ENCODE measurements at regions not wholly inside any gene's neighbourhood (a gene's known extent, or its start where the extent isn't known, plus 50 kb on each side); places are given as distances from the start of the nearest gene placed in this dataset.

- TF ChIP-seq POLR2AphosphoS5 (IDR thresholded peaks at IDR 0.05; ENCODE audit: low read depth, low read length), result no peak
- no peak for TF ChIP-seq TAF1 (IDR thresholded peaks at IDR 0.05; ENCODE audit: borderline replicate concordance, low read depth, low read length)
- no peak for TF ChIP-seq POLR2A (IDR thresholded peaks at IDR 0.05; ENCODE audit: low read depth, low read length)
- DNase-seq (ENCODE audit: insufficient read length) (no peak), FAIRE-seq (no peak)
Measured at GRCh38 chr9:13597004-13597403, 317.5 kb upstream of the MPDZ start.

DNA sequence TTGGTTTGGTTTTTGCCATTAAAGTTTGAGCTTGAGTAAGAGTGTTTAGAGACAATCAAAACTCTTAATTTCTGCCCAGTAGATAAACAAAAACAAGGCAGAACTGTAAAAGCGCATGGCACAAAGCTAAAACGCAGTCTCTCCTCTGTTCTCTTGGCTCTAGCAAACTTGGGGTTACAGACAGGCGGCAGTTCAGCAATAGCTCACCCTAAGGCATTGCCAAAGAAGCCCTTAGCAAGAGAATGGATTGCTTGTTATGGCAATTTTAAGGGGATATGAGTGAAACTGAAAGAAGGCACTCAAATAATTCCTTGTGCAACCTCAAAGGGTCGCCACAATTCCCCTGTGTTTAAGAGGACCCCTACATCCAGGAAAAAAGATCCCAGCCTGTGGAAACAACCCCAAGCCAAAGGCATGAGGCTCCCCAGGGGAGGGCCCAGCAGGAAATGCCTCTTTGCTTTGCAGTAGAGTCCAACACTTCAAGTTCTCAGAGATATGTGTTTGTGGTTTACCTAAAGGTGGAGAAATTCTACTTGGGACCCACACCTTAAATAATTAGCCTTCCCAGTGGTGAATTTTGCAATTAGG, 317.0 kb upstream of the MPDZ start:
- no peak for FAIRE-seq

GRCh38 chr9:13590996-13591395, 311.5 kb upstream of the MPDZ start:
- no peak for DNase-seq (ENCODE audit: insufficient read length)
- TF ChIP-seq TAF1 (IDR thresholded peaks at IDR 0.05; ENCODE audit: borderline replicate concordance, low read depth, low read length), result no peak
- no peak for TF ChIP-seq POLR2A (IDR thresholded peaks at IDR 0.05; ENCODE audit: low read depth, low read length)
- no peak for TF ChIP-seq POLR2AphosphoS5 (IDR thresholded peaks at IDR 0.05; ENCODE audit: low read depth, low read length)
- no peak for FAIRE-seq

More for the DNA sequence above, 317.0 kb upstream of the MPDZ start:
- TF ChIP-seq POLR2A (IDR thresholded peaks at IDR 0.05; ENCODE audit: low read depth, low read length) (no peak), TAF1 (IDR thresholded peaks at IDR 0.05; ENCODE audit: borderline replicate concordance, low read depth, low read length) (no peak), POLR2AphosphoS5 (IDR thresholded peaks at IDR 0.05; ENCODE audit: low read depth, low read length) (no peak)
- DNase-seq (ENCODE audit: insufficient read length), result no peak

DNA sequence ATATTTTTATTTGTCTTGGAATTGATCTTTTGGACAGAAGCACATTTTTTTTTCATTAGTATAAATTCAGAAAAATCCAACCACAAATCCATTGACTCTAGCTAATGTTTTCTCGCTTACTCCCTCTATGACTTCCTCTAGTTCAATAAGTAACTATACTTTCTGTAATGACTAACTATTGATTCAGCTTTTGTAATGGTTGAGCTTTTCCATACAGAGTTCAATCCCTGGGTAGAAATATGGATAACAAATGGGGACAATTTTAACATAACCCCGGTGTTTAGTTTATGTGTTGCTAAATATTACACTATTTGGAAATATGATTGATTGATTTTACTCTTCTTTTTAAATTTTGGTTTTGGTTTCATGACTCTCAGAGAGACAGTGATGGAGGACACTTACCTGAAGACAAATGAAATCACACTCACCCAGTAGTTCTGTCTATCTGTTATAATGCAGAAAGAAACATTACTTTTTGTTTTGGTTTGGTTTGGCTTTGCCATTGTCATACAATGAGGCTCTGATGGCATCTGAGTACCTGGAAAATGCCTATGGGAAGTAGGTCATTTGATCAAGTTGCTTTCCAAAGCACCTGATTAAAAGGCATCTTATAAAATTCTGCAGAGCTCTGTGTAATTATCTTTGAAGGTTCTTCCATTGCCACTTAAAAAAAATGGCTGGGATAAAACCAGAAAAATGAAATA, 309.7 kb upstream of the MPDZ start:
- FAIRE-seq, result no peak
- TF ChIP-seq POLR2A (IDR thresholded peaks at IDR 0.05; ENCODE audit: low read depth, low read length) (no peak), POLR2AphosphoS5 (IDR thresholded peaks at IDR 0.05; ENCODE audit: low read depth, low read length) (no peak), TAF1 (IDR thresholded peaks at IDR 0.05; ENCODE audit: borderline replicate concordance, low read depth, low read length) (no peak)
- DNase-seq (ENCODE audit: insufficient read length), result no peak

DNA sequence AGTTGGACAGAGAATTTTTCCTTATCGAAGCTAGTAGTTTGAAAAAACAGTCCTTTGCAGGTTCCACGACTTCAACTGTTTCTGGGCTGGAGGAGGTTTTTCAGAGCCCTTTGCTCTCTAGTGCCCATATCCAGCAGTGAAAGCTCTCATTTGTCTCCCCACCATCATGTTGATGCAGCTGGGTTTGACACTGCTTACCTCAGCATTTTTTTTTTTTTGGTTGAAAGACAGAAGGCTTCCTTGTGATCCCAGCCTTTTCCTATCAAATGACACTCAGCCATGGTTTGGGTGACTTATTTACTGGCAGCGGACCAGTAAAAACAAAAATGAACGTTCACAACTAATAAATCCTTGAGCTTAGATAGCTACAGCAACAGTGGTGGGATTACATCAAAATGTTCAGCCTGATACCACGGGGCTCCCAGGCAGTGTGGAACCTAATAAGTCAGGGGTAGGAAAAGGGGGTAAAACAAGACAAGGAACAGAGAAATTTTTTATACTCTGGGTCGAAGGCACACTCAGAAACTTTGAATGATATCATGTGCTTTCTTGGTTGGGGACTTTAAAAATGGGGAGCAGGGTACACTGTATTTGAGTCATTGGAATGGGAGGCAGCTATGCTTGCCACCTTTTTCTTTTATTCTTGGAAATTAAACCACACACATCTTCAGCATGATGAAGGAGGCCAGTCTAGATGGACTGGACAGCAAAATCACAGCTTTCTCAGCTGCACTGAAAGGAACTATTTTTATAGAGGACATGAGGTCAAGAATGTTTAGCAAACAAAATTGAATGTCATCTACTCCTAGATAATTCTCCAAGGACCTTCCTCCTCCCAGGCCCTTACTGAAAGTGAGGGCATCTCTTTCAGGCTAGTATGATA, 308.9 kb upstream of the MPDZ start:
- no peak for FAIRE-seq
- TF ChIP-seq POLR2A (IDR thresholded peaks at IDR 0.05; ENCODE audit: low read depth, low read length), result no peak
- TF ChIP-seq TAF1 (IDR thresholded peaks at IDR 0.05; ENCODE audit: borderline replicate concordance, low read depth, low read length), result no peak
- TF ChIP-seq POLR2AphosphoS5 (IDR thresholded peaks at IDR 0.05; ENCODE audit: low read depth, low read length), result no peak
- no peak for DNase-seq (ENCODE audit: insufficient read length)

- TF ChIP-seq POLR2A (IDR thresholded peaks at IDR 0.05; ENCODE audit: low read depth, low read length) (no peak), TAF1 (IDR thresholded peaks at IDR 0.05; ENCODE audit: borderline replicate concordance, low read depth, low read length) (no peak), POLR2AphosphoS5 (IDR thresholded peaks at IDR 0.05; ENCODE audit: low read depth, low read length) (no peak)
- DNase-seq (ENCODE audit: insufficient read length) (no peak), FAIRE-seq (no peak)
Measured at GRCh38 chr9:13587571-13587970, 308.1 kb upstream of the MPDZ start.

- DNase-seq (ENCODE audit: insufficient read length), result no peak
Measured at GRCh38 chr9:13586587-13587374, 307.3 kb upstream of the MPDZ start.

DNA sequence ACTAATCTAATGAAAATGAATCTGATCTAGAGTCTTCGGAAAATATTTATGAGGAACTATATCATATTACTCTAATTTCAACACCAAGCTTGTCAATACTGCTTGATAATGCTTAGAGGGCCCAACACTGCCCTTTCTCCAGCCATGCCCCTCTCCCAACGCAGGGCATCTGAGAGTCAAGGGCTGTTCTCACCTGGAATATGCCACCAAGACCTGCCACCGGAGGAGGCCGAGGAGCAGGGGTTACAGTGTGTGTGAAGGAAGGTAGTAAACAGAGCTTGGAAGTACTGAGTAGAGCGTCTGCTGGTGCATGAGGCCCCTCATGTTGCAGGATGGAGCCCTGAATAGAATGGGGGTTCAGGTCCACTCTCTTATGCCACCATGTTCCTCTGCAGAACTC, 301.3 kb upstream of the MPDZ start:
- TF ChIP-seq POLR2AphosphoS5 (IDR thresholded peaks at IDR 0.05; ENCODE audit: low read depth, low read length) (no peak), POLR2A (IDR thresholded peaks at IDR 0.05; ENCODE audit: low read depth, low read length) (no peak), TAF1 (IDR thresholded peaks at IDR 0.05; ENCODE audit: borderline replicate concordance, low read depth, low read length) (no peak)
- FAIRE-seq (no peak), DNase-seq (ENCODE audit: insufficient read length) (no peak)

More at GRCh38 chr9:13586587-13587374, 307.3 kb upstream of the MPDZ start:
- FAIRE-seq, result no peak
- TF ChIP-seq POLR2A (IDR thresholded peaks at IDR 0.05; ENCODE audit: low read depth, low read length), result no peak

DNA sequence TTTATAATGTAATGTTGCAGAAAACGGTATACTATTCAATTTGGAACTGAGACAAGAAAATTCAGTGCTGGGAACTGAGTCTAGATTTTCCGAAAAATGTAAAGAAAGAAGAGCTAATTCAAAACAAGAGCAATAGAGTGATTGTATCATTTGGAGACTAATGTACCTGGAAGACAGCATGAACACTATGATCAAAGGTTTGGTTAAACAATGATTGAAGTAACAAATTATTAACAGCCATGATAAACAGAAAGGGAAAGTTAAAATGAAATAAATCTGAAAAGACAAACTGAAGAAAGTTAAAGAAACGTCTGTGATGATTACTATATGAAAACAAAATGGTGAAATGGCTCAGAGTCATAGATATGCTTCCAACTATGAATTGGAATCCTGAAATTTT, 300.6 kb upstream of the MPDZ start:
- DNase-seq (ENCODE audit: insufficient read length) (no peak), FAIRE-seq (no peak)
- TF ChIP-seq POLR2A (IDR thresholded peaks at IDR 0.05; ENCODE audit: low read depth, low read length) (no peak), TAF1 (IDR thresholded peaks at IDR 0.05; ENCODE audit: borderline replicate concordance, low read depth, low read length) (no peak)

DNA sequence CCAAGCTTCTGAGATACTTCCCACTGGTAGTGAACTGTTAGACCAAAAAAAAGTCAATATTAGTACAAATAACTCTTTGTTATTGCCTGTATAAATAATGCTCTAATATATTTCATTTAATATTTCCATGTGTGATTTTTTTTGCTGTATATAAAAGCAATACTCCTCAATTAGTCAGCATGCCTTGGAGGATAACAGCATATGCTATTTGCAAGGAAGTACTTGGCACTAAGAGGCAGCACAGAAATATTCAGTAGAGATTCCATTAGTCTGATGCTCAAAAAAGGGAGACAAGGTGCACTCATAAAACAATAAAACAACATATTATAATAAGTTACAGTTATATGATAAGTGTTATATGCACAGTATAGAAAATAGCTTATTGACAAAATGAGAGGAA, 296.6 kb upstream of the MPDZ start:
- FAIRE-seq, result no peak
- no peak for DNase-seq (ENCODE audit: insufficient read length)
- TF ChIP-seq TAF1 (IDR thresholded peaks at IDR 0.05; ENCODE audit: borderline replicate concordance, low read depth, low read length) (no peak), POLR2A (IDR thresholded peaks at IDR 0.05; ENCODE audit: low read depth, low read length) (no peak), POLR2AphosphoS5 (IDR thresholded peaks at IDR 0.05; ENCODE audit: low read depth, low read length) (no peak)

GRCh38 chr9:13575558-13575957, 296.1 kb upstream of the MPDZ start:
- no peak for FAIRE-seq
- no peak for DNase-seq (ENCODE audit: insufficient read length)
- TF ChIP-seq TAF1 (IDR thresholded peaks at IDR 0.05; ENCODE audit: borderline replicate concordance, low read depth, low read length) (no peak), POLR2AphosphoS5 (IDR thresholded peaks at IDR 0.05; ENCODE audit: low read depth, low read length) (no peak), POLR2A (IDR thresholded peaks at IDR 0.05; ENCODE audit: low read depth, low read length) (no peak)

All from GM12892 (cell line).